Adrenal gland (tissue), 9 donors: ENCODE measurements at regions not wholly inside any gene's neighbourhood (a gene's known extent, or its start where the extent isn't known, plus 50 kb on each side); places are given as distances from the start of the nearest gene placed in this dataset.

ENCODE experiments used
- DNase-seq, 7 donors: peaks; one replicate each; pipeline ENCODE4 v3.0.0-alpha.2; 2019 to 2020
- H3K27ac ChIP-seq, 5 donors: fragments of 200-600 bp; sonication (generic) in 4 of 5; 1 replicate in 3 of 5; 2 replicates in 2 of 5; pipeline versions ENCODE4 v1.5.1 to v1.8.0; 2016 to 2020; ENCODE audit warnings: mild to moderate bottlenecking in 1 of 5
- H3K27me3 ChIP-seq: fragments of 200-600 bp; 2 replicates; pipeline ENCODE4 v1.8.0; 2021
- H3K36me3 ChIP-seq, 2 donors: fragments of 200-600 bp; replicated peaks in 1 of 2; 1 replicate in 1 of 2; 2 replicates in 1 of 2; pipeline versions ENCODE4 v1.5.1 to v1.8.0; 2018 to 2022
- H3K4me1 ChIP-seq, 2 donors: fragments of 200-600 bp; replicated peaks in 1 of 2; 1 replicate in 1 of 2; 2 replicates in 1 of 2; pipeline versions ENCODE4 v1.5.1 to v1.8.0; 2018 to 2021
- H3K4me3 ChIP-seq, 4 donors: fragments of 200-600 bp; sonication (generic) in 3 of 4; one replicate each; pipeline ENCODE4 v1.5.1; 2016 to 2018
- H3K9me3 ChIP-seq, 3 donors: fragments of 200-600 bp; sonication (generic) in 1 of 3; replicated peaks in 1 of 3; 1 replicate in 2 of 3; 2 replicates in 1 of 3; pipeline versions ENCODE4 v1.5.1 to v1.8.0; 2016 to 2021
- CTCF ChIP-seq, 6 experiments: fragments of 450-650 bp in 4 of 6; fragments of 200-600 bp in 2 of 6; sonication (generic) in 1 of 6; IDR thresholded peaks; 1 replicate in 5 of 6; 2 replicates in 1 of 6; pipeline versions ENCODE4 v1.5.1 to v1.8.0; 2016 to 2021; ENCODE audit warnings: antibody characterized with exemption in 6 of 6, mild to moderate bottlenecking in 2 of 6, moderate library complexity in 1 of 6
- POLR2A ChIP-seq, 2 donors: fragments of 450-650 bp; IDR thresholded peaks; one replicate each; pipeline ENCODE4 v1.6.1; 2017; ENCODE audit warnings: antibody characterized with exemption in 2 of 2, mild to moderate bottlenecking in 2 of 2, moderate library complexity in 1 of 2
- WGBS, 4 donors: extraction: QIAGEN DNeasy Blood & Tissue Kit in 2 of 4; methylation state at CpG; one replicate each; pipeline versions ENCODE4 v1.1.5 to v1.1.7; 2013 to 2017; 5-methylcytosine and 5-hydroxymethylcytosine counted together
- intact Hi-C, 2 donors: fragments of 100-400 bp; cut with DNase I; formaldehyde crosslinking; loops; one replicate each; pipeline versions ENCODE4 v1.14.1 to v1.15.0; 2022 to 2023
- donor health status: healthy with polysubstance abuse.
- donor health status: Bipolar disorder and iron deficiency.
- donor health status: DM: yes; HTN: yes; CAD: no.
- donor health status: DM: no; HTN: no; CAD: no.
- donor health status: DM: no; HTN: no; CAD: no.

- WGBS, 4 donors: 65 to 83% (median 75%) methylated on average over 10 to 14 of the region's 14 CpGs
- no peaks in the 10 kb centered on the region for H3K27me3 ChIP-seq
- H3K9me3 ChIP-seq: no peaks in the 10 kb centered on the region
- TF ChIP-seq CTCF (IDR thresholded peaks at IDR 0.05): no peak
- no peak for TF ChIP-seq POLR2A (IDR thresholded peaks at IDR 0.05)
- no peak for DNase-seq
- H3K4me1 ChIP-seq: no peaks in the 10 kb centered on the region
- H3K4me3 ChIP-seq: no peak overlapping the region
- H3K36me3 ChIP-seq: no peaks in the 10 kb centered on the region
- intact Hi-C loops: no loop called here
- H3K27ac ChIP-seq: no peak overlapping the region
Observed at GRCh38 chr20:61055180-61056010, 196.7 kb upstream of the CDH4 start.

- no peaks in the 10 kb centered on the region for H3K9me3 ChIP-seq
- no peaks in the 10 kb centered on the region for H3K36me3 ChIP-seq
- H3K4me3 ChIP-seq: no peak overlapping the region
- H3K27ac ChIP-seq: no peak overlapping the region
- no peaks in the 10 kb centered on the region for H3K27me3 ChIP-seq
- WGBS, 4 donors: 74 to 83% (median 77%) methylated on average over 9 to 10 of the region's 10 CpGs
- intact Hi-C loops: no loop called here
- H3K4me1 ChIP-seq: no peaks in the 10 kb centered on the region
- peak in 1 of 7 donors; percentile 2 for DNase-seq
- TF ChIP-seq CTCF (IDR thresholded peaks at IDR 0.05): no peak
- TF ChIP-seq POLR2A (IDR thresholded peaks at IDR 0.05): no peak
Observed at GRCh38 chr20:61056116-61056515, 195.9 kb upstream of the CDH4 start.

GRCh38 chr20:61056627-61057442, 195.2 kb upstream of the CDH4 start:
- no peak overlapping the region for H3K4me3 ChIP-seq
- H3K36me3 ChIP-seq: no peaks in the 10 kb centered on the region
- peak in 1 of 7 donors; percentile 18 for DNase-seq
- TF ChIP-seq POLR2A (IDR thresholded peaks at IDR 0.05) (no peak), CTCF (IDR thresholded peaks at IDR 0.05) (no peak)
- no peaks in the 10 kb centered on the region for H3K9me3 ChIP-seq
- no peak overlapping the region for H3K27ac ChIP-seq
- 54 to 75% (median 68%) methylated on average over 14 to 16 of the region's 16 CpGs for WGBS, 4 donors
- intact Hi-C loops: no loop called here
- no peaks in the 10 kb centered on the region for H3K27me3 ChIP-seq
- no peaks in the 10 kb centered on the region for H3K4me1 ChIP-seq

GRCh38 chr20:61057443-61058121, 194.5 kb upstream of the CDH4 start:
- TF ChIP-seq POLR2A (IDR thresholded peaks at IDR 0.05) (no peak), CTCF (IDR thresholded peaks at IDR 0.05) (no peak)
- DNase-seq: peak in 1 of 7 donors; percentile 7
- Histone ChIP-seq H3K4me3 (no peak overlapping the region), H3K9me3 (no peaks in the 10 kb centered on the region), H3K27me3 (no peaks in the 10 kb centered on the region), H3K4me1 (no peaks in the 10 kb centered on the region), H3K27ac (no peak overlapping the region), H3K36me3 (no peaks in the 10 kb centered on the region)
- 64 to 70% (median 67%) methylated on average over 16 to 20 of the region's 20 CpGs for WGBS, 4 donors
- intact Hi-C loops: no loop called here
